ENCODE measurements at regions not wholly inside any gene's neighbourhood (a gene's known extent, or its start where the extent isn't known, plus 50 kb on each side); places are given as distances from the start of the nearest gene placed in this dataset.

DNA sequence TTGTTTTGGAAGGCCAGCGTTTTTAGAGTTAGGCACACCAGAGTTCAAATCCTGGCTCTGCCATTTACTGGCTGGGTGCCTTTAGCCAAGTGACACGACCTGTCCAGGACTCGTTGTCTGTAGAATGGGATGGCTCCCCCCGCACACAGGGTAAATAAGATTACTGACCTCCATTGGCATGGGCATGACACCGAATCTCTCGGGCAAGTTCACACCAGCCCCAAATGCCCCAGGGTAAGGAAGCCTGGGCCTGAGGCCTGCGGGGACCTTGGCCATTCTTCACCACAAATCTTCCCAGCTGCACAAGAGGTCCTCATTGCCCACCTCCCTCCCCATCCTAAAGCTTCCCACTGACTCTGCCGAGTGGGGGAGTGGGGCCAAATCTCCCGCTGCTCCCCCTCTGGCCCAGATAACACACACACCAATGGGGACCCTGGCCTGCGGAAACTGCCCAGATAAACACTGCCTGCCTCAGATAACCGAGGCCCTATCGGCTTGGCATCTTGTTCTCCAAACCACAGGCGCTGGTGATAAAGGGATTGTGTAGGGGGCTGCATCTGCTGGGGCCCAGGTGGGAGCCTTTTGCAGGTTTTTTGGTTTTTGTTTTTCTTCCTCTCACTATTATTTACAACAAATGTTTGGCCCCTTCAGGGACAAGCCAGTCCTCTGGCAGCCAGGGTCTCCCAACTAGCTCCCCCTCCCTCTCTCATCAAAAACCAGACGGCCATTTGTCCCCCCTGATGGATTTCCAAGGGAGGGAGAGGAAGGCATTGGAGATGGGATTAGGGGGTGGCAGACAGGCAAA lies 75.0 kb upstream of the LHX1 start:
- no peak for FAIRE-seq
- Histone ChIP-seq H3K27me3 (ENCODE audit: control insufficient read depth, insufficient read depth, low read length) (no peaks in the 10 kb centered on the region), H3K36me3 (ENCODE audit: control insufficient read depth, insufficient read depth, low read length) (no peaks in the 10 kb centered on the region)

DNA sequence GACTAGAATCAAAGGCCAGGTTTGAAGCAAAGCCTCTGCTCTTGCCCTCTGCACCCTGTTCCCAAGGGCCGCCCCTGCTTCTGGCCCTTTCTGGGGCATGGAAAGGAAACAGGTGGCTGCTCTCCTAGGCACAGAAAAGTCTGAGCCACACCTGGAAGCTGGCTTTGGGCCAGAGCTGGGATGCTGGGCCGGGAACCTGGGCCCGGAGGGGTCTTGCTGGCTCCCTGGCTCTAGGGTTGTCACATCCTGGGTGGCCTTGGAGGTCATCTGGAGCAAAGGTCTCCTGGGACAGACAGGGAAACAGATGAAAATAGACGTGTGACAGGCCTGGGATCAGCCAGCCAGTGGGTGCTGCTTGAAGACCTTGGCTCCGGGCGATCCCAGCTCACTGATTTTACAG lies 74.1 kb upstream of the LHX1 start:
- TF ChIP-seq, protein P1, sequence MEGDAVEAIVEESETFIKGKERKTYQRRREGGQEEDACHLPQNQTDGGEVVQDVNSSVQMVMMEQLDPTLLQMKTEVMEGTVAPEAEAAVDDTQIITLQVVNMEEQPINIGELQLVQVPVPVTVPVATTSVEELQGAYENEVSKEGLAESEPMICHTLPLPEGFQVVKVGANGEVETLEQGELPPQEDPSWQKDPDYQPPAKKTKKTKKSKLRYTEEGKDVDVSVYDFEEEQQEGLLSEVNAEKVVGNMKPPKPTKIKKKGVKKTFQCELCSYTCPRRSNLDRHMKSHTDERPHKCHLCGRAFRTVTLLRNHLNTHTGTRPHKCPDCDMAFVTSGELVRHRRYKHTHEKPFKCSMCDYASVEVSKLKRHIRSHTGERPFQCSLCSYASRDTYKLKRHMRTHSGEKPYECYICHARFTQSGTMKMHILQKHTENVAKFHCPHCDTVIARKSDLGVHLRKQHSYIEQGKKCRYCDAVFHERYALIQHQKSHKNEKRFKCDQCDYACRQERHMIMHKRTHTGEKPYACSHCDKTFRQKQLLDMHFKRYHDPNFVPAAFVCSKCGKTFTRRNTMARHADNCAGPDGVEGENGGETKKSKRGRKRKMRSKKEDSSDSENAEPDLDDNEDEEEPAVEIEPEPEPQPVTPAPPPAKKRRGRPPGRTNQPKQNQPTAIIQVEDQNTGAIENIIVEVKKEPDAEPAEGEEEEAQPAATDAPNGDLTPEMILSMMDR (IDR thresholded peaks at IDR 0.05; ENCODE audit: insufficient read depth, low read length, severe bottlenecking), result no peak
- no peak overlapping the region for H3K4me3 ChIP-seq (ENCODE audit: low read depth, low read length)
- FAIRE-seq (no peak), DNase-seq (ENCODE audit: low read depth) (no peak)
- H3K36me3 ChIP-seq (ENCODE audit: control insufficient read depth, insufficient read depth, low read length), result no peaks in the 10 kb centered on the region
- H3K27me3 ChIP-seq (ENCODE audit: control insufficient read depth, insufficient read depth, low read length), result no peaks in the 10 kb centered on the region

More for the DNA sequence above, 75.0 kb upstream of the LHX1 start:
- no peak overlapping the region for H3K4me3 ChIP-seq (ENCODE audit: low read depth, low read length)
- TF ChIP-seq, protein P1 (IDR thresholded peaks at IDR 0.05; ENCODE audit: insufficient read depth, low read length, severe bottlenecking), result no peak
- DNase-seq (ENCODE audit: low read depth), result no peak

- FAIRE-seq (no peak), DNase-seq (ENCODE audit: low read depth) (no peak)
- Histone ChIP-seq H3K4me3 (ENCODE audit: low read depth, low read length) (no peak overlapping the region), H3K27me3 (ENCODE audit: control insufficient read depth, insufficient read depth, low read length) (no peaks in the 10 kb centered on the region), H3K36me3 (ENCODE audit: control insufficient read depth, insufficient read depth, low read length) (no peaks in the 10 kb centered on the region)
- TF ChIP-seq, protein P1 (IDR thresholded peaks at IDR 0.05; ENCODE audit: insufficient read depth, low read length, severe bottlenecking), result no peak
Observed at GRCh38 chr17:36863676-36864612, 73.3 kb upstream of the LHX1 start.

GRCh38 chr17:36864827-36865430 lies 72.3 kb upstream of the LHX1 start:
- no peak for FAIRE-seq
- DNase-seq (ENCODE audit: low read depth), result no peak
- Histone ChIP-seq H3K27me3 (ENCODE audit: control insufficient read depth, insufficient read depth, low read length) (no peaks in the 10 kb centered on the region), H3K36me3 (ENCODE audit: control insufficient read depth, insufficient read depth, low read length) (no peaks in the 10 kb centered on the region), H3K4me3 (ENCODE audit: low read depth, low read length) (no peak overlapping the region)
- TF ChIP-seq, protein P1 (IDR thresholded peaks at IDR 0.05; ENCODE audit: insufficient read depth, low read length, severe bottlenecking), result no peak

DNA sequence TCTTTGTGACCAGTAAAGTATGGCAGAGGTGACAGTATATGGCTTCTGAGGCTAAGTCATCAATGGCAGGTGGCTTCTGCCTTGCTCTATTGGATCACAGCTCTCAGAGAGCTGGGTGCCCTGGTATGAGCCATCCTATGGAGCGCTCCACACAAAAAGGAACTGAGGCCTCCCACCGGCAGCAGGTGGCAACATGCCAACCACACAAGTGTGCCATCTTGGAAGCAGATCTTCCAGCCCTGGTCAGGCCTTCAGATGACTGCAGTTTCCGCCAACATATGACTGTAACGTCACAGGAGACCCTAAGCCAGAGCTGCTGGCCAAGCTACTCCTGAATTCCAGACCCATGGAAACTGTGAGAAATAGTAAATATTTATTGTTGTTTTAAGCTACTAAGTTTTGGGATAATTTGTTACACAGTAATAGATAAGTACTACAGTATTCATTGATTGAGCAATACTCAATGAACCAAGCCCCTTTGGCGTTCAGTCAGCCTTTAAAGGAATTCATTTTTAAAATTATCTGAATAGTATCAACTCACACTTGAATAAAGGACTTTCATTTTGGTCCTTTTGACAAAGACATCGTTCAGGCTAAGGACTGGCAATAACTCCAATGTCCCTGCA lies 69.4 kb upstream of the LHX1 start:
- DNase-seq (ENCODE audit: low read depth), result no peak
- no peaks in the 10 kb centered on the region for H3K36me3 ChIP-seq (ENCODE audit: control insufficient read depth, insufficient read depth, low read length)
- no peaks in the 10 kb centered on the region for H3K27me3 ChIP-seq (ENCODE audit: control insufficient read depth, insufficient read depth, low read length)
- TF ChIP-seq, protein P1 (IDR thresholded peaks at IDR 0.05; ENCODE audit: insufficient read depth, low read length, severe bottlenecking), result no peak
- no peak overlapping the region for H3K4me3 ChIP-seq (ENCODE audit: low read depth, low read length)
- FAIRE-seq, result no peak

Measured in bronchial epithelial cell (primary cell).